NCI-H187 (cell line): ENCODE measurements at regions not wholly inside any gene's neighbourhood (a gene's known extent, or its start where the extent isn't known, plus 50 kb on each side); places are given as distances from the start of the nearest gene placed in this dataset.
A peak's percentile ranks its signal among the peaks of the same experiment; 100 is the strongest.

ENCODE experiments used
- DNase-seq, 2 experiments: peaks; one replicate each; lab custom pipeline; 2025; lab: John Stamatoyannopoulos, UW

GRCh38 chr2:45275242-45275805 is 266.1 kb upstream of the SIX2 start:
- no peak for DNase-seq

GRCh38 chr2:45274250-45274926 is 265.1 kb upstream of the SIX2 start:
- DNase-seq = no peak

GRCh38 chr2:45273412-45274249 is 264.4 kb upstream of the SIX2 start:
- no peak for DNase-seq

GRCh38 chr2:45272549-45273265 is 263.5 kb upstream of the SIX2 start:
- DNase-seq = no peak

- DNase-seq = no peak
These were observed 260.0 kb upstream of the SIX2 start for GRCh38 chr2:45269149-45269793.

GRCh38 chr2:45268631-45269030 is 259.4 kb upstream of the SIX2 start:
- DNase-seq = no peak

GRCh38 chr2:45267062-45267792 is 258.0 kb upstream of the SIX2 start:
- no peak for DNase-seq

GRCh38 chr2:45265336-45265735 is 256.1 kb upstream of the SIX2 start:
- DNase-seq = no peak

- no peak for DNase-seq
These were observed 255.3 kb upstream of the SIX2 start for GRCh38 chr2:45264227-45265225.

GRCh38 chr2:45263147-45263546 is 253.9 kb upstream of the SIX2 start:
- no peak for DNase-seq

- DNase-seq = no peak
These were observed 252.5 kb upstream of the SIX2 start for GRCh38 chr2:45261746-45262145.

- DNase-seq = no peak
These were observed 251.7 kb upstream of the SIX2 start for GRCh38 chr2:45260946-45261345.

GRCh38 chr2:45259547-45260160 is 250.4 kb upstream of the SIX2 start:
- no peak for DNase-seq

GRCh38 chr2:45259138-45259537 is 249.9 kb upstream of the SIX2 start:
- DNase-seq = peak; percentile 80 to 83

- DNase-seq = no peak
These were observed 249.1 kb upstream of the SIX2 start for GRCh38 chr2:45258311-45258710.

GRCh38 chr2:45257820-45258219 is 248.6 kb upstream of the SIX2 start:
- no peak for DNase-seq

- no peak for DNase-seq
These were observed 247.8 kb upstream of the SIX2 start for GRCh38 chr2:45256867-45257641.

GRCh38 chr2:45256173-45256866 is 247.1 kb upstream of the SIX2 start:
- no peak for DNase-seq
